ENCODE measurements at regions not wholly inside any gene's neighbourhood (a gene's known extent, or its start where the extent isn't known, plus 50 kb on each side); places are given as distances from the start of the nearest gene placed in this dataset.

GRCh38 chr2:58878778-58879177 lies 637.7 kb upstream of the FANCL start:
- no peak for ATAC-seq
- TF ChIP-seq ARNTL (CRISPR knock-in tag; IDR thresholded peaks at IDR 0.05; ENCODE audit: borderline replicate concordance, low read depth) = no peak
- no peak for TF ChIP-seq TCF4 (CRISPR knock-in tag; IDR thresholded peaks at IDR 0.05; ENCODE audit: borderline replicate concordance)
- no peak for TF ChIP-seq ZNF70 (CRISPR knock-in tag; IDR thresholded peaks at IDR 0.05)
- TF ChIP-seq ZC3H10 (CRISPR knock-in tag; IDR thresholded peaks at IDR 0.05) = no peak

DNA sequence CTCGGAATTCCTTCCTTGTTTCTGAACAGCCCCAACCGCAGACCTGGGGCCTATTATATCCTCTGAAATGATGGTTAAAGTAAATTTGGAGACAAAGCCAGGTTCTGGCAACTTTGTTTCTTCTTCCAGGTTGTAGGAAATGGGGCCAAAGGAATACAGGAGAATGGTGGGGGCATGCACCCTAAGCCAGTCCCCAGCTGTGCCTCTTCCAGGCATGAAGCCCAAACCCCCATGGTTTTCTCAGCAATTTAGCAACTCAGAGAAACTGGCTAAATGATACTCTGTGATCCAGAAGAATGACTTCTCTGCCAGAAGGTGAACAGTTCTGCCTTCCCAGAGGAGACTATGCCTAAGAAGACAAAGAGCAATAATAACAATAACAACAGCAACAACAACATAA lies 635.0 kb upstream of the FANCL start:
- TF ChIP-seq BACH2 (CRISPR knock-in tag; IDR thresholded peaks at IDR 0.05; ENCODE audit: borderline replicate concordance) (no peak), ZFP30 (CRISPR knock-in tag; IDR thresholded peaks at IDR 0.05) (no peak)
- ATAC-seq = no peak

DNA sequence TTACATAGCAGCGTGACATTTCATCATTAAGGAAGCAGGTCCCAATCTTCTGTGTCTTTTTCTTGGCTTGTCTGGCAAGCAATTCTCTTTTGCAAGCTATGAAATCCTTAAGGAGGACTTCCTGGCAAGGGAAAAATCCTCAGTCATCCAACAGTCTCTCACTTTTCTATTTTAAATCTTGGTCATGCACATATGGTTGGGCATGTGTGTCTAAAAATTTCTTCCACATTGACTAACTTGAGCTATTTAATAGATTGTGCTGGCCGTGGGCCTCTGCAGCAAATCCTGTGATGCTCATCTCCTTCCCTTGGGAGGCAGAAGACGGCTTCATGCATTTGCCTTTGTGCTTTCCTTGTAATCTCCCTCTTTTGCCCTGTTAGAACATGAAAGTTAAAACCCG lies 634.3 kb upstream of the FANCL start:
- ATAC-seq = no peak
- TF ChIP-seq TSHZ2 (CRISPR knock-in tag; IDR thresholded peaks at IDR 0.05) = no peak
- no peak for TF ChIP-seq ISL1 (CRISPR knock-in tag; IDR thresholded peaks at IDR 0.05)
- TF ChIP-seq SNAI2 (CRISPR knock-in tag; IDR thresholded peaks at IDR 0.05) = no peak
- no peak for TF ChIP-seq CSDC2 (CRISPR knock-in tag; IDR thresholded peaks at IDR 0.05)
- TF ChIP-seq ARNTL (CRISPR knock-in tag; IDR thresholded peaks at IDR 0.05; ENCODE audit: borderline replicate concordance, low read depth) = no peak
- no peak for TF ChIP-seq GLIS3 (CRISPR knock-in tag; IDR thresholded peaks at IDR 0.05)
- no peak for TF ChIP-seq ZC3H10 (CRISPR knock-in tag; IDR thresholded peaks at IDR 0.05)
- TF ChIP-seq TCF4 (CRISPR knock-in tag; IDR thresholded peaks at IDR 0.05; ENCODE audit: borderline replicate concordance) = no peak
- TF ChIP-seq, protein P1, sequence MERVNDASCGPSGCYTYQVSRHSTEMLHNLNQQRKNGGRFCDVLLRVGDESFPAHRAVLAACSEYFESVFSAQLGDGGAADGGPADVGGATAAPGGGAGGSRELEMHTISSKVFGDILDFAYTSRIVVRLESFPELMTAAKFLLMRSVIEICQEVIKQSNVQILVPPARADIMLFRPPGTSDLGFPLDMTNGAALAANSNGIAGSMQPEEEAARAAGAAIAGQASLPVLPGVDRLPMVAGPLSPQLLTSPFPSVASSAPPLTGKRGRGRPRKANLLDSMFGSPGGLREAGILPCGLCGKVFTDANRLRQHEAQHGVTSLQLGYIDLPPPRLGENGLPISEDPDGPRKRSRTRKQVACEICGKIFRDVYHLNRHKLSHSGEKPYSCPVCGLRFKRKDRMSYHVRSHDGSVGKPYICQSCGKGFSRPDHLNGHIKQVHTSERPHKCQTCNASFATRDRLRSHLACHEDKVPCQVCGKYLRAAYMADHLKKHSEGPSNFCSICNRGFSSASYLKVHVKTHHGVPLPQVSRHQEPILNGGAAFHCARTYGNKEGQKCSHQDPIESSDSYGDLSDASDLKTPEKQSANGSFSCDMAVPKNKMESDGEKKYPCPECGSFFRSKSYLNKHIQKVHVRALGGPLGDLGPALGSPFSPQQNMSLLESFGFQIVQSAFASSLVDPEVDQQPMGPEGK (CRISPR knock-in tag; IDR thresholded peaks at IDR 0.05; ENCODE audit: borderline replicate concordance) = no peak
- no peak for TF ChIP-seq ZFP30 (CRISPR knock-in tag; IDR thresholded peaks at IDR 0.05)
- TF ChIP-seq OSR1 (CRISPR knock-in tag; IDR thresholded peaks at IDR 0.05) = no peak
- TF ChIP-seq BACH2 (CRISPR knock-in tag; IDR thresholded peaks at IDR 0.05; ENCODE audit: borderline replicate concordance) = no peak
- TF ChIP-seq ESRRG (CRISPR knock-in tag; IDR thresholded peaks at IDR 0.05) = no peak
- TF ChIP-seq ZNF70 (CRISPR knock-in tag; IDR thresholded peaks at IDR 0.05) = no peak

DNA sequence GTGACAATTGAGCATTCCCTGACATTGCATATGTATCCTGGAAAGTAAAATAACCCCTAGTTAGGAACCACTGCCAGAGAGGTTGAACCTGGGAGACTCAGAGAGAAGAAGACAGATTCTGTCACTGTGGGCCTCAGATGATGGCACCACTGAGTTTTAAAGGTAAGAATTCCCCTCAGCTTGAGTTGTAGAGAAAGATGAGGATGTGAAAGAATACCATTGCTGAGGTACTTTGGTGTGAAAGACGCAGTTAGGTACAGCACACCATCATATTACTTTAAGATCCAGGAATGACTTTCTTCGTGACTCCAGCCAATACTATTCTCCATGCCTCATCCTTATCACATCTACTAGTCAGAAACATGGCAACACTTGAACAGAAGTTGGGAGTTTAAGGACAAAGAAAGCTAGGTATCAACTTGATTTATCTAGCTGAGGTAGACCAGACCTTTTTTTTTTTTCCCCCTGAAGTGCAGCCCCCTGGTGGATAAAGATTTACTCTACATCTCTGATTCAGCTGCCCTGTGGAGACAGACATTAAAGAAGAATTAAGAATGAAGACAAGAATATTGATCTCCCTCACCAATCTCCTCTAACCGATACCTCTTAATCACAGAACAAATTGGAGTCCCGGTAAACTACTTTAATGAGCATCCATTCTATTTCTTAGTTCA lies 630.5 kb upstream of the FANCL start:
- no peak for ATAC-seq

GRCh38 chr2:58870704-58871103 lies 629.6 kb upstream of the FANCL start:
- TF ChIP-seq OSR1 (CRISPR knock-in tag; IDR thresholded peaks at IDR 0.05) (no peak), TOX (CRISPR knock-in tag; IDR thresholded peaks at IDR 0.05; ENCODE audit: borderline replicate concordance) (no peak), TSHZ2 (CRISPR knock-in tag; IDR thresholded peaks at IDR 0.05) (no peak), ARNTL (CRISPR knock-in tag; IDR thresholded peaks at IDR 0.05; ENCODE audit: borderline replicate concordance, low read depth) (no peak), POU6F1 (CRISPR knock-in tag; IDR thresholded peaks at IDR 0.05; ENCODE audit: borderline replicate concordance, low read depth) (no peak), SNAI2 (CRISPR knock-in tag; IDR thresholded peaks at IDR 0.05) (no peak), ZFP3 (CRISPR knock-in tag; IDR thresholded peaks at IDR 0.05) (no peak)
- TF ChIP-seq, protein P1 (CRISPR knock-in tag; IDR thresholded peaks at IDR 0.05; ENCODE audit: borderline replicate concordance) = no peak
- ATAC-seq = 0 out of 3 replicates have a peak, but pooled peaks have one; percentile 27

More for the DNA sequence above, 630.5 kb upstream of the FANCL start:
- no peak for TF ChIP-seq ISL1 (CRISPR knock-in tag; IDR thresholded peaks at IDR 0.05)
- TF ChIP-seq ESRRG (CRISPR knock-in tag; IDR thresholded peaks at IDR 0.05) = no peak
- no peak for TF ChIP-seq ZNF70 (CRISPR knock-in tag; IDR thresholded peaks at IDR 0.05)
- no peak for TF ChIP-seq ZNF565 (CRISPR knock-in tag; conservative IDR thresholded peaks at IDR 0.05; ENCODE audit: low read depth)
- no peak for TF ChIP-seq BACH2 (CRISPR knock-in tag; IDR thresholded peaks at IDR 0.05; ENCODE audit: borderline replicate concordance)
